HL-60 (cell line): ENCODE measurements at regions not wholly inside any gene's neighbourhood (a gene's known extent, or its start where the extent isn't known, plus 50 kb on each side); places are given as distances from the start of the nearest gene placed in this dataset.

Experiments
- DNase-seq, 2 experiments: peaks; one replicate each; pipeline ENCODE4 v3.0.0-alpha.2; 2010 to 2020; ENCODE audit warnings: low read depth in 1 of 2, low spot score in 1 of 2
- H3K27ac ChIP-seq: fragments of 250-450 bp; sonication (Bioruptor Pico); replicated peaks from 2 replicates; pipeline ENCODE4 v1.5.1; 2020; ENCODE audit warnings: mild to moderate bottlenecking, moderate library complexity
- H3K27me3 ChIP-seq: fragments of 250-450 bp; sonication (Bioruptor Pico); 2 replicates; pipeline ENCODE4 v1.5.1; 2021; ENCODE audit warnings: mild to moderate bottlenecking, moderate library complexity; ENCODE audit not compliant: insufficient read depth, poor library complexity, severe bottlenecking
- H3K4me3 ChIP-seq: replicated peaks from 2 replicates; pipeline ENCODE4 v1.5.1; 2011; ENCODE audit warnings: mild to moderate bottlenecking, control low read depth, low read length; ENCODE audit not compliant: insufficient read depth
- GABPA ChIP-seq: IDR thresholded peaks from 2 replicates; pipeline ENCODE4 v1.6.1; 2012; ENCODE audit warnings: low read depth
- POLR2AphosphoS5 ChIP-seq: IDR thresholded peaks from 2 replicates; pipeline ENCODE4 v1.6.1; 2012; ENCODE audit warnings: low read depth
- SPI1 ChIP-seq: IDR thresholded peaks from 2 replicates; pipeline ENCODE4 v1.6.1; 2012; ENCODE audit warnings: low read depth, mild to moderate bottlenecking, borderline replicate concordance
- TF ChIP-seq, protein P1 (sequence below): IDR thresholded peaks from one replicate; pipeline ENCODE4 v1.5.1; 2011; ENCODE audit warnings: low read length, control low read depth, inconsistent platforms; ENCODE audit not compliant: insufficient read depth
- TF ChIP-seq, protein P2 (sequence below): IDR thresholded peaks from 2 replicates; pipeline ENCODE4 v1.6.1; 2012; ENCODE audit warnings: low read depth; ENCODE audit not compliant: insufficient replicate concordance

DNA sequence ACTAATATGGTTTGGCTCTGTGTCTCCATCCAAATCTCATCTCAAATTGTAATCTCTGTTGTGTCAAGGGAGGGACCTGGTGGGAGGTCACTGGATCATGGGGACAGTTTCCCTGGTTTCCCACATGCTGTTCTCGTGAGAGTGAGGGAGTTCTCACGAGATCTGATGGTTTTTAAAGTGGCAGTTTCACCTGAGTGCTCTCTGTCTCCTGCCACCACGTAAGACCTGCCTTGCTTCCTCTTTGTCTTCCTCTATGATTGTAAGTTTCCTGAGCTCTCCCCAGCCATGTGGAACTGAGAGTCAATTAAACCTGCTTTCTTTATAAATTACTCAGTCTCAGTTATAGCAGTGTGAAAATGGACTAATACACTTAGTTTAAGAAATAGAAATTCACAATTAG is 228.9 kb downstream of the CD47 start:
- Histone ChIP-seq H3K4me3 (no peak overlapping the region), H3K27me3 (no peaks in the 10 kb centered on the region), H3K27ac (no peak overlapping the region)
- TF ChIP-seq, protein P1, sequence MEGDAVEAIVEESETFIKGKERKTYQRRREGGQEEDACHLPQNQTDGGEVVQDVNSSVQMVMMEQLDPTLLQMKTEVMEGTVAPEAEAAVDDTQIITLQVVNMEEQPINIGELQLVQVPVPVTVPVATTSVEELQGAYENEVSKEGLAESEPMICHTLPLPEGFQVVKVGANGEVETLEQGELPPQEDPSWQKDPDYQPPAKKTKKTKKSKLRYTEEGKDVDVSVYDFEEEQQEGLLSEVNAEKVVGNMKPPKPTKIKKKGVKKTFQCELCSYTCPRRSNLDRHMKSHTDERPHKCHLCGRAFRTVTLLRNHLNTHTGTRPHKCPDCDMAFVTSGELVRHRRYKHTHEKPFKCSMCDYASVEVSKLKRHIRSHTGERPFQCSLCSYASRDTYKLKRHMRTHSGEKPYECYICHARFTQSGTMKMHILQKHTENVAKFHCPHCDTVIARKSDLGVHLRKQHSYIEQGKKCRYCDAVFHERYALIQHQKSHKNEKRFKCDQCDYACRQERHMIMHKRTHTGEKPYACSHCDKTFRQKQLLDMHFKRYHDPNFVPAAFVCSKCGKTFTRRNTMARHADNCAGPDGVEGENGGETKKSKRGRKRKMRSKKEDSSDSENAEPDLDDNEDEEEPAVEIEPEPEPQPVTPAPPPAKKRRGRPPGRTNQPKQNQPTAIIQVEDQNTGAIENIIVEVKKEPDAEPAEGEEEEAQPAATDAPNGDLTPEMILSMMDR = no peak
- TF ChIP-seq POLR2AphosphoS5 (no peak), SPI1 (no peak), GABPA (no peak)
- TF ChIP-seq, protein P2, sequence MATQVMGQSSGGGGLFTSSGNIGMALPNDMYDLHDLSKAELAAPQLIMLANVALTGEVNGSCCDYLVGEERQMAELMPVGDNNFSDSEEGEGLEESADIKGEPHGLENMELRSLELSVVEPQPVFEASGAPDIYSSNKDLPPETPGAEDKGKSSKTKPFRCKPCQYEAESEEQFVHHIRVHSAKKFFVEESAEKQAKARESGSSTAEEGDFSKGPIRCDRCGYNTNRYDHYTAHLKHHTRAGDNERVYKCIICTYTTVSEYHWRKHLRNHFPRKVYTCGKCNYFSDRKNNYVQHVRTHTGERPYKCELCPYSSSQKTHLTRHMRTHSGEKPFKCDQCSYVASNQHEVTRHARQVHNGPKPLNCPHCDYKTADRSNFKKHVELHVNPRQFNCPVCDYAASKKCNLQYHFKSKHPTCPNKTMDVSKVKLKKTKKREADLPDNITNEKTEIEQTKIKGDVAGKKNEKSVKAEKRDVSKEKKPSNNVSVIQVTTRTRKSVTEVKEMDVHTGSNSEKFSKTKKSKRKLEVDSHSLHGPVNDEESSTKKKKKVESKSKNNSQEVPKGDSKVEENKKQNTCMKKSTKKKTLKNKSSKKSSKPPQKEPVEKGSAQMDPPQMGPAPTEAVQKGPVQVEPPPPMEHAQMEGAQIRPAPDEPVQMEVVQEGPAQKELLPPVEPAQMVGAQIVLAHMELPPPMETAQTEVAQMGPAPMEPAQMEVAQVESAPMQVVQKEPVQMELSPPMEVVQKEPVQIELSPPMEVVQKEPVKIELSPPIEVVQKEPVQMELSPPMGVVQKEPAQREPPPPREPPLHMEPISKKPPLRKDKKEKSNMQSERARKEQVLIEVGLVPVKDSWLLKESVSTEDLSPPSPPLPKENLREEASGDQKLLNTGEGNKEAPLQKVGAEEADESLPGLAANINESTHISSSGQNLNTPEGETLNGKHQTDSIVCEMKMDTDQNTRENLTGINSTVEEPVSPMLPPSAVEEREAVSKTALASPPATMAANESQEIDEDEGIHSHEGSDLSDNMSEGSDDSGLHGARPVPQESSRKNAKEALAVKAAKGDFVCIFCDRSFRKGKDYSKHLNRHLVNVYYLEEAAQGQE = no peak
- no peak for DNase-seq

DNA sequence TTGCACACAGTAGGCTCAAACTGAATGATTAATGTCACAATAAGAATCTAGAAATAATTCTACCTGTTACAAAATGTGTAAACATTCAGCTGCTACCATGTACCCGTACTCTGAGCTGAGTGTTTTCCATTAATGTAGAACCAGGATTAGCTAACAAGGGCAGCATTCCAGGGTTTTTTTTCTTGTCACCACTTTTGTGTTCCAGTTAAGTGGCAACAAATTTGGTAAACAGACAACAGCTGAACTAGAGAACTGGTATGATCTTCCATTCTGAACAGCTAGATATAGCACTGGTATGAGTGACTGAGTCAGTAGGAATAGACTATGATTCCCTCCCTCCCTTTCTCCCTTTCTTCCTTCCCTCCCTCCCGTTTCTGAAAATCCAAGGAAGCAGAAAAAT is 229.4 kb downstream of the CD47 start:
- no peak overlapping the region for H3K4me3 ChIP-seq
- TF ChIP-seq POLR2AphosphoS5 (no peak), GABPA (no peak), SPI1 (no peak)
- TF ChIP-seq, protein P2 = no peak
- TF ChIP-seq, protein P1 = no peak

More for the DNA sequence above, 229.4 kb downstream of the CD47 start:
- no peak for DNase-seq
- H3K27ac ChIP-seq = no peak overlapping the region
- H3K27me3 ChIP-seq = no peaks in the 10 kb centered on the region
